ENCODE measurements at regions not wholly inside any gene's neighbourhood (a gene's known extent, or its start where the extent isn't known, plus 50 kb on each side); places are given as distances from the start of the nearest gene placed in this dataset.

DNA sequence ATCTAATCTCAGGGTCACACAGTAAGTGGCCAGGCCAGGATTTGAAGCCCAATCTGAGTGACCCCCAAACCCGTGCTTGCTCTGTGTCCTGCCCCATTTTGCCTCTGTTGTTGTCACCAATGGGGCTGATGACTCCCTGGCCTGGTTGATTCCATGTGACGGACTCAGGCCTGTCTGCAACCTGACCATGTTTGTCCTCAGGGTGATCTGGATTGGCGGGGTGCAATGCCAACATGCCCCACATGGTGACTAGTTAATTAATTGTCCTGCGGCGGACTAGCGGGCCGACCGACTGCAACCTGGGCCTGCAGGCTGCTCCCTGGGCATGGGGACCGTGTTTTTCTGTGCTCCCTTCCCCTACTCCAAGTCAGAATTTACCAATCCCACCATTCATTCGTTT, 256.3 kb downstream of the MATN1 start:
- TF ChIP-seq, protein P1, sequence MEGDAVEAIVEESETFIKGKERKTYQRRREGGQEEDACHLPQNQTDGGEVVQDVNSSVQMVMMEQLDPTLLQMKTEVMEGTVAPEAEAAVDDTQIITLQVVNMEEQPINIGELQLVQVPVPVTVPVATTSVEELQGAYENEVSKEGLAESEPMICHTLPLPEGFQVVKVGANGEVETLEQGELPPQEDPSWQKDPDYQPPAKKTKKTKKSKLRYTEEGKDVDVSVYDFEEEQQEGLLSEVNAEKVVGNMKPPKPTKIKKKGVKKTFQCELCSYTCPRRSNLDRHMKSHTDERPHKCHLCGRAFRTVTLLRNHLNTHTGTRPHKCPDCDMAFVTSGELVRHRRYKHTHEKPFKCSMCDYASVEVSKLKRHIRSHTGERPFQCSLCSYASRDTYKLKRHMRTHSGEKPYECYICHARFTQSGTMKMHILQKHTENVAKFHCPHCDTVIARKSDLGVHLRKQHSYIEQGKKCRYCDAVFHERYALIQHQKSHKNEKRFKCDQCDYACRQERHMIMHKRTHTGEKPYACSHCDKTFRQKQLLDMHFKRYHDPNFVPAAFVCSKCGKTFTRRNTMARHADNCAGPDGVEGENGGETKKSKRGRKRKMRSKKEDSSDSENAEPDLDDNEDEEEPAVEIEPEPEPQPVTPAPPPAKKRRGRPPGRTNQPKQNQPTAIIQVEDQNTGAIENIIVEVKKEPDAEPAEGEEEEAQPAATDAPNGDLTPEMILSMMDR (conservative IDR thresholded peaks at IDR 0.05; ENCODE audit: low read depth): no peak
- DNase-seq (ENCODE audit: low spot score): no peak
- CTCF ChIA-PET: no interaction called here
- POLR2A ChIA-PET (ENCODE audit: low non-redundant PET): no interaction called here
- no peak overlapping the region for H3K27ac ChIP-seq

DNA sequence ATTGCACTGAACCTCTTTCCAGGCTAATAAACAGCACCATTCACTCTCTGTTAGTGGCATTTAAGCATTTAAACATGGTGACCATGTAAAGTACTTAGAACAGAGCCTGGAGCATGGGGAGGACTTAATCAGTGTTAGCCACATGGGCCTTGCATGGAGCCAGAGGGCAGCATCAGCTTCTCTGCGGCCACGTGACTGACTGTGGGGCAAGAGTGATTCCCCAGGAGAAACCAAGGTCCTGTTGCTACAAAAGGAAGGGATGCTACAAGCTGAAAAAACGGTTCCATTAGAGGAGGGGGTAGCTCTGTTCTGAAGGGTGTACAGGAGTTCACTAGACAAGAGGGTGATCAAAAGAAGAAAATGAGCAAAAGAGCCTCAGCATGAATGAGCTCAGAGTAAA, 256.8 kb downstream of the MATN1 start:
- no peak overlapping the region for H3K27ac ChIP-seq
- TF ChIP-seq, protein P1 (conservative IDR thresholded peaks at IDR 0.05; ENCODE audit: low read depth): no peak
- POLR2A ChIA-PET (ENCODE audit: low non-redundant PET): no interaction called here
- CTCF ChIA-PET: no interaction called here
- no peak for DNase-seq (ENCODE audit: low spot score)

DNA sequence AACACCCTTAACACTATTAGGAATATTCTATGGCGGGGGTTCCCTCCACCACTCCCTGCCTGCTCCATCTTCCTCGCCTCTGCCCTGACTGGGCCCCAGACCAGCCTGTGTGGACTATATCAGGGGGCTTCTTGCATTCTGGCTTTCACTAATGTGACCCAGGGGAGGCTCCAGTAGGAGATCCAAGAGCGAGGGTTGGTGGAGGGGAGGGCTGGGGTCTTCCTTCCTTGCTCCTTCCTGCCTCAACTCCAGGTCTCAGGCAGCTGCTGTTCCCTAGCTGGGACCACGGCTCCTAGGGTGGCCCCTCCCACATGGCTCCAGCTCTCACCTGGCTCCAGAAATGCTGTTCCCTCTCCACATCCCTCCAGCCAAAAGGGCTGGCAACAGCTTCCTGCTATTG, 257.4 kb downstream of the MATN1 start:
- POLR2A ChIA-PET (ENCODE audit: low non-redundant PET): no interaction called here
- TF ChIP-seq, protein P1 (conservative IDR thresholded peaks at IDR 0.05; ENCODE audit: low read depth): no peak
- DNase-seq (ENCODE audit: low spot score): no peak
- CTCF ChIA-PET: no interaction called here
- H3K27ac ChIP-seq: no peak overlapping the region

DNA sequence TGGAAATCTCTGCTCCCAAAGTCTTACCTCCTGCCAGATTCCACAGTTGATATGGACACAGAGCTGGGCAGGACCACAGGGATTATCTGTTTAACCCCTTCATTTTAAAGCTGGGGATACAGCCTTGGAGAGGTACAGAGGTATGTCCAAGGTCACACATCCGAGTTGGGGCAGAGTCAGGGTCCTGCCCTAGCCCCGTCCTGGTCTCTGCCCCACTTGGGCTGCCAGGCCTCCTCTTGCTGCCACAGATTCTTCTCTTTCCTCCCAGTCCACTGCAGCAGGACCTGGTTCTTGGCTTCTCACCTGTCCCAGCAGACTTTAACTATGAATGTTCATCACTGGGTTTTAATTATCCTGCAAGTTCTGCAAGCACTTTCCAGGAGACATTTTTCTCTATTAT, 258.3 kb downstream of the MATN1 start:
- TF ChIP-seq, protein P1 (conservative IDR thresholded peaks at IDR 0.05; ENCODE audit: low read depth): no peak
- ChIA-PET CTCF (no interaction called here), POLR2A (ENCODE audit: low non-redundant PET) (no interaction called here)
- no peak for DNase-seq (ENCODE audit: low spot score)
- no peak overlapping the region for H3K27ac ChIP-seq

DNA sequence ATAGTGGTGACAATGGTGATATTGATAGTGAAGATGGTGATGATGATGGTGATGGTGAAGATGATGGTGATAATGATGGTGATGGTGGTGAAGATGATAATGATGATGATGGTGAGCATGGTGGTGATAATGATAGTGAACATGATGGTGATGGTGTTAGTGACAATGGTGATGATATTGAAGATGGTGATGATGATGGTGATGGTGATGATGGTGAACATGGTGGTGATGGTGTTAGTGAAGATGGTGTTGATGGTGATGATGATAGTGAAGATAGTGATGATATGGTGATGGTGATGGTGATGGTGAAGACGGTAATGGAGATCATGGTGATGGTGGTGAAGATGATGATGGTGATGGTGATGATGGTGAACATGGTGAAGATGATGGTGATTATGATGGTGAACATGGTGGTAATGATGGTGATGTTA, 259.2 kb downstream of the MATN1 start:
- no peak for DNase-seq (ENCODE audit: low spot score)
- H3K27ac ChIP-seq: no peak overlapping the region
- ChIA-PET POLR2A (ENCODE audit: low non-redundant PET) (no interaction called here), CTCF (interaction anchor here (1.2 kb wide), 1 partner anchor 84 kb away, joined by 3 read pairs; no protein-coding TSS in a partner anchor)
- TF ChIP-seq, protein P1 (conservative IDR thresholded peaks at IDR 0.05; ENCODE audit: low read depth): no peak

DNA sequence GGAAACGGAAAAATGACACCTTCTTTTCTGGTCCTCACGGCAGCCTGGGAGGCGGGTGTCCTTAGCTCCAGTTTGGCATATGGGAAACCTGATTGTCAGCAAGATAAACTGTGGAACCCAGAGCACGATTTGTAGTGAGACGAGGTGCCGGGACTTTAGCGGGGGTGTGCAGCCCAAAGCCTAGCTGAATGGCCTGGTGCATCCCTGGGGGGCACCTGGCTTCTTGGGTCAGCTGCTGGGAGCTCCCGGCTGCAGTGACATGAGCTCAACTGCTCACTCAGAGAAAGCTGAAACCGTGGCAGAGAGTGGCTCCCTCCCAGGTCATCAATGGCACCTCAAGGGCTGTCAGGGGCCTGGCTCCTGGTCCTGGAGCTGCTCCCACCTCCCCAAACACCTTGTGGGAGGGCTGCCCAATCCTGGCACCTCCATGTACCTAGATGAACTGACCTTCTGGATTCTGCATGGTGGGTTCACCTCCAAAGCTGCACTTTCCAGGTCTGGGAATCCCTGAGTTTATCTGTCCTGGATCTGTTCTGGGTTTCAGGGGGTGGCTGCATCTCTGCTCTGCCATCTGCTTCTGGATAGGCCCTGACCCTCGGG, 260.5 kb downstream of the MATN1 start:
- POLR2A ChIA-PET (ENCODE audit: low non-redundant PET): no interaction called here
- no peak for DNase-seq (ENCODE audit: low spot score)
- H3K27ac ChIP-seq: no peak overlapping the region
- CTCF ChIA-PET: interaction anchor here (0.6 to 1.2 kb wide), 2 partner anchors 9 to 82 kb away, joined by 3 to 5 read pairs; no protein-coding TSS in a partner anchor
- TF ChIP-seq, protein P1 (conservative IDR thresholded peaks at IDR 0.05; ENCODE audit: low read depth): no peak

All from RWPE1 (cell line).